Liver (tissue), 8 donors: ENCODE measurements at regions not wholly inside any gene's neighbourhood (a gene's known extent, or its start where the extent isn't known, plus 50 kb on each side); places are given as distances from the start of the nearest gene placed in this dataset.

ENCODE experiments used
- DNase-seq: peaks from one replicate; pipeline ENCODE4 v3.0.0-alpha.2; 2017; ENCODE audit warnings: low spot score
- H3K27ac ChIP-seq, 2 donors: one replicate each; pipeline ENCODE4 v1.7.0; 2013; ENCODE audit warnings: inconsistent platforms in 2 of 2, low read length in 2 of 2, control low read depth in 1 of 2, low read depth in 1 of 2, mild to moderate bottlenecking in 1 of 2
- H3K27me3 ChIP-seq, 4 donors: one replicate each; pipeline versions ENCODE4 v1.6.1 to v1.7.0; 2013; ENCODE audit warnings: low read length in 3 of 4, inconsistent platforms in 1 of 4, mild to moderate bottlenecking in 1 of 4, moderate library complexity in 1 of 4; ENCODE audit not compliant: control insufficient read depth in 4 of 4, insufficient read depth in 4 of 4
- H3K36me3 ChIP-seq, 4 donors: one replicate each; pipeline versions ENCODE4 v1.6.1 to v1.7.0; 2013; ENCODE audit warnings: low read length in 3 of 4, mild to moderate bottlenecking in 3 of 4, low read depth in 1 of 4, moderate library complexity in 1 of 4; ENCODE audit not compliant: control insufficient read depth in 4 of 4, insufficient read depth in 3 of 4
- H3K4me1 ChIP-seq, 4 donors: one replicate each; pipeline versions ENCODE4 v1.6.1 to v1.7.0; 2013; ENCODE audit warnings: low read length in 3 of 4, mild to moderate bottlenecking in 3 of 4, moderate library complexity in 1 of 4; ENCODE audit not compliant: control insufficient read depth in 4 of 4, insufficient read depth in 4 of 4
- H3K4me3 ChIP-seq, 3 donors: one replicate each; pipeline versions ENCODE4 v1.6.1 to v1.7.0; 2013; ENCODE audit warnings: low read length in 3 of 3, control low read depth in 1 of 3, low read depth in 1 of 3, mild to moderate bottlenecking in 1 of 3
- H3K9ac ChIP-seq, 2 donors: one replicate each; pipeline ENCODE4 v1.7.0; 2013; ENCODE audit warnings: low read length in 2 of 2, mild to moderate bottlenecking in 2 of 2, moderate library complexity in 2 of 2, control low read depth in 1 of 2, low read depth in 1 of 2
- H3K9me3 ChIP-seq, 4 donors: one replicate each; pipeline versions ENCODE4 v1.6.1 to v1.7.0; 2013; ENCODE audit warnings: low read length in 3 of 4; ENCODE audit not compliant: control insufficient read depth in 4 of 4
- ATF3 ChIP-seq: IDR thresholded peaks from 2 replicates; pipeline ENCODE4 v1.6.1; 2016; ENCODE audit warnings: antibody characterized with exemption
- CTCF ChIP-seq: fragments of 150-350 bp; IDR thresholded peaks from 2 replicates; pipeline ENCODE4 v1.5.1; 2017; ENCODE audit warnings: improper control_type of control experiment, low read depth, low read length; ENCODE audit not compliant: missing input control
- EGR1 ChIP-seq, 2 donors: IDR thresholded peaks; 2 replicates each; pipeline ENCODE4 v1.6.1; 2016 to 2018; ENCODE audit warnings: antibody characterized with exemption in 2 of 2, low read depth in 2 of 2
- FOXA1 ChIP-seq: IDR thresholded peaks from 2 replicates; pipeline ENCODE4 v1.6.1; 2016; ENCODE audit warnings: antibody characterized with exemption
- FOXA2 ChIP-seq: IDR thresholded peaks from 2 replicates; pipeline ENCODE4 v1.6.1; 2016; ENCODE audit warnings: antibody characterized with exemption
- GABPA ChIP-seq, 2 donors: IDR thresholded peaks in 1 of 2; conservative IDR thresholded peaks in 1 of 2; 2 replicates each; pipeline ENCODE4 v1.6.1; 2016; ENCODE audit warnings: antibody characterized with exemption in 2 of 2, mild to moderate bottlenecking in 1 of 2, moderate library complexity in 1 of 2
- HNF4A ChIP-seq, 2 donors: conservative IDR thresholded peaks; 2 replicates each; pipeline ENCODE4 v1.6.1; 2016; ENCODE audit warnings: antibody characterized with exemption in 2 of 2, mild to moderate bottlenecking in 2 of 2
- HNF4G ChIP-seq: IDR thresholded peaks from 2 replicates; pipeline ENCODE4 v1.6.1; 2016; ENCODE audit warnings: antibody characterized with exemption
- JUND ChIP-seq, 2 donors: IDR thresholded peaks; 2 replicates each; pipeline ENCODE4 v1.6.1; 2016; ENCODE audit warnings: antibody characterized with exemption in 2 of 2
- MAX ChIP-seq: IDR thresholded peaks from 2 replicates; pipeline ENCODE4 v1.6.1; 2016; ENCODE audit warnings: antibody characterized with exemption
- NR2F2 ChIP-seq: IDR thresholded peaks from 2 replicates; pipeline ENCODE4 v1.6.1; 2016; ENCODE audit warnings: antibody characterized with exemption
- RAD21 ChIP-seq, 2 donors: IDR thresholded peaks; 2 replicates each; pipeline ENCODE4 v1.6.1; 2016; ENCODE audit warnings: antibody characterized with exemption in 2 of 2, mild to moderate bottlenecking in 2 of 2
- REST ChIP-seq: IDR thresholded peaks from 2 replicates; pipeline ENCODE4 v1.6.1; 2016; ENCODE audit warnings: antibody characterized with exemption, mild to moderate bottlenecking
- RXRA ChIP-seq, 2 donors: IDR thresholded peaks; 2 replicates each; pipeline ENCODE4 v1.6.1; 2017 to 2018; ENCODE audit warnings: antibody characterized with exemption in 2 of 2, mild to moderate bottlenecking in 1 of 2
- SP1 ChIP-seq: IDR thresholded peaks from 2 replicates; pipeline ENCODE4 v1.6.1; 2018; ENCODE audit warnings: antibody characterized with exemption, mild to moderate bottlenecking
- TAF1 ChIP-seq: conservative IDR thresholded peaks from 2 replicates; pipeline ENCODE4 v1.6.1; 2016; ENCODE audit warnings: antibody characterized with exemption, mild to moderate bottlenecking
- YY1 ChIP-seq: IDR thresholded peaks from 2 replicates; pipeline ENCODE4 v1.6.1; 2016; ENCODE audit warnings: antibody characterized with exemption, mild to moderate bottlenecking
- ZBTB33 ChIP-seq: IDR thresholded peaks from 2 replicates; pipeline ENCODE4 v1.6.1; 2016; ENCODE audit warnings: antibody characterized with exemption
- whole genome bisulfite sequencing: extraction: QIAGEN DNeasy Blood & Tissue Kit; methylation state at CpG from one replicate; pipeline ENCODE4 v1.1.7; 2013; 5-methylcytosine and 5-hydroxymethylcytosine counted together
- donor health status: healthy.
- donor health status: healthy.
- donor health status: healthy.
- donor health status: healthy.
- donor health status: healthy.

- H3K27me3 ChIP-seq, result peaks cover 0 to 2% (median 0%) of the 10 kb centered on the region in 4 donors
- no peak for TF ChIP-seq RXRA (IDR thresholded peaks at IDR 0.05)
- no peak for TF ChIP-seq GABPA (IDR thresholded peaks at IDR 0.05 in 1 of 2, conservative IDR thresholded peaks at IDR 0.05 in 1 of 2)
- no peak for TF ChIP-seq EGR1 (IDR thresholded peaks at IDR 0.05; ENCODE audit: low read depth in 2 of 2)
- no peak for TF ChIP-seq MAX
- no peak for TF ChIP-seq ATF3
- no peak for TF ChIP-seq ZBTB33
- no peak for TF ChIP-seq TAF1
- TF ChIP-seq HNF4G, result no peak
- TF ChIP-seq NR2F2, result no peak
- TF ChIP-seq FOXA2, result no peak
- TF ChIP-seq SP1, result no peak
- TF ChIP-seq REST, result no peak
- TF ChIP-seq RAD21 (IDR thresholded peaks at IDR 0.05), result no peak
- TF ChIP-seq FOXA1, result no peak
- no peak for TF ChIP-seq CTCF
- TF ChIP-seq HNF4A (conservative IDR thresholded peaks at IDR 0.05), result no peak
- TF ChIP-seq YY1, result no peak
- no peak for TF ChIP-seq JUND (IDR thresholded peaks at IDR 0.05)
- no peaks in the 10 kb centered on the region for H3K36me3 ChIP-seq
- no peaks in the 10 kb centered on the region for H3K4me1 ChIP-seq
- 57% methylated on average over 2 of the region's 2 CpGs for WGBS
- H3K9me3 ChIP-seq, result peaks cover 0 to 2% (median 0%) of the 10 kb centered on the region in 4 donors
- DNase-seq, result no peak
- no peak overlapping the region for H3K4me3 ChIP-seq
- H3K27ac ChIP-seq, result no peak overlapping the region
- H3K9ac ChIP-seq, result no peak overlapping the region
Observed at GRCh38 chr18:44466997-44467396, 213.7 kb upstream of the SETBP1 start.
